Osteoblast (primary cell): ENCODE measurements at regions not wholly inside any gene's neighbourhood (a gene's known extent, or its start where the extent isn't known, plus 50 kb on each side); places are given as distances from the start of the nearest gene placed in this dataset.

Source experiments
- DNase-seq: peaks from one replicate; pipeline ENCODE4 v3.0.0; 2011; ENCODE audit warnings: low spot score, mixed read lengths; ENCODE audit not compliant: insufficient read length; ENCODE audit errors: missing footprints
- H2AFZ ChIP-seq: 2 replicates; pipeline ENCODE4 v1.6.0; 2011; ENCODE audit warnings: mild to moderate bottlenecking, low read length
- H3K27ac ChIP-seq: 2 replicates; pipeline ENCODE4 v1.5.1; 2011; ENCODE audit warnings: mild to moderate bottlenecking, low read depth, low read length, moderate library complexity
- H3K27me3 ChIP-seq: 2 replicates; pipeline ENCODE4 v1.6.0; 2012; ENCODE audit warnings: mild to moderate bottlenecking, control low read depth, inconsistent platforms, low read length, moderate library complexity; ENCODE audit not compliant: insufficient read depth
- H3K36me3 ChIP-seq: 2 replicates; pipeline ENCODE4 v1.5.1; 2011; ENCODE audit warnings: mild to moderate bottlenecking, low read length, control low read depth, moderate library complexity; ENCODE audit not compliant: insufficient read depth
- H3K4me1 ChIP-seq: 2 replicates; pipeline ENCODE4 v1.5.1; 2011; ENCODE audit warnings: mild to moderate bottlenecking, low read length, control low read depth, moderate library complexity; ENCODE audit not compliant: insufficient read depth
- H3K4me2 ChIP-seq: 2 replicates; pipeline ENCODE4 v1.6.0; 2011; ENCODE audit warnings: mild to moderate bottlenecking, low read length; ENCODE audit not compliant: insufficient read depth
- H3K4me3 ChIP-seq: fragments of 200-600 bp; sonication (generic); 3 replicates; pipeline ENCODE4 v1.5.1; 2012; ENCODE audit warnings: mild to moderate bottlenecking, low read length, inconsistent platforms; ENCODE audit not compliant: insufficient read depth
- H3K79me2 ChIP-seq: 2 replicates; pipeline ENCODE4 v1.6.0; 2012; ENCODE audit warnings: mild to moderate bottlenecking, low read length, control low read depth, inconsistent platforms; ENCODE audit not compliant: insufficient read depth
- H3K9me3 ChIP-seq: 2 replicates; pipeline ENCODE4 v1.5.1; 2011; ENCODE audit warnings: low read depth, low read length, control low read depth
- H4K20me1 ChIP-seq: 2 replicates; pipeline ENCODE4 v1.6.0; 2012; ENCODE audit warnings: mild to moderate bottlenecking, low read length, control low read depth; ENCODE audit not compliant: insufficient read depth
- TF ChIP-seq, protein P1 (sequence below): IDR thresholded peaks from 2 replicates; pipeline ENCODE4 v1.5.1; 2011; ENCODE audit warnings: mild to moderate bottlenecking, low read depth, low read length, moderate library complexity; ENCODE audit errors: extremely low read depth

DNA sequence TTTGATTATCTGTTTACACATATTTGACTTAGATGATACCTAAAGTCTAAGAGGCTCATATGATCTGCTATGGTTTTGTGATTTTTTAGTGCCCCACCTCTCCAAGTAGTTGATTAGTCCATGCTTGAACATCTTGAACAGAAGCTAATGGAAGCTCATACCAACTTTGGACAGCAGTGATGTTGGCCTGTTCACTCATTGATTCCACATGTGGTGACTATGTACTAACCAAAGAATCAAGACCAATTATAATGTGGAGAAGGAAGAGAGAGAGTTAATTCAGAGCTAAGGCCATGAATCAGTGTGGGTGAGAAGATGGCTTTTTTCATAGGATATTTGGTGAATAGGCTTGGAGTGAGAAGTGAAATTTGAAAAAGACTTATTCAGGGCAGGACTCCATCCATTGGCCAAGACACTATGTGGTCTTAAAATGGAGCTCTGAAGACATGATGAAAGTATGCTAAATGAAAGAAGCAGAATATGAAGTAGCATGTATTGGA lies 178.3 kb upstream of the TWIST2 start:
- no peak overlapping the region for H3K4me2 ChIP-seq
- H3K27me3 ChIP-seq, result peaks cover 11% of the 10 kb centered on the region
- no peaks in the 10 kb centered on the region for H3K9me3 ChIP-seq
- H2AFZ ChIP-seq, result no peak overlapping the region
- no peaks in the 10 kb centered on the region for H3K4me1 ChIP-seq
- no peak overlapping the region for H3K27ac ChIP-seq
- H3K79me2 ChIP-seq, result no peaks in the 10 kb centered on the region
- TF ChIP-seq, protein P1, sequence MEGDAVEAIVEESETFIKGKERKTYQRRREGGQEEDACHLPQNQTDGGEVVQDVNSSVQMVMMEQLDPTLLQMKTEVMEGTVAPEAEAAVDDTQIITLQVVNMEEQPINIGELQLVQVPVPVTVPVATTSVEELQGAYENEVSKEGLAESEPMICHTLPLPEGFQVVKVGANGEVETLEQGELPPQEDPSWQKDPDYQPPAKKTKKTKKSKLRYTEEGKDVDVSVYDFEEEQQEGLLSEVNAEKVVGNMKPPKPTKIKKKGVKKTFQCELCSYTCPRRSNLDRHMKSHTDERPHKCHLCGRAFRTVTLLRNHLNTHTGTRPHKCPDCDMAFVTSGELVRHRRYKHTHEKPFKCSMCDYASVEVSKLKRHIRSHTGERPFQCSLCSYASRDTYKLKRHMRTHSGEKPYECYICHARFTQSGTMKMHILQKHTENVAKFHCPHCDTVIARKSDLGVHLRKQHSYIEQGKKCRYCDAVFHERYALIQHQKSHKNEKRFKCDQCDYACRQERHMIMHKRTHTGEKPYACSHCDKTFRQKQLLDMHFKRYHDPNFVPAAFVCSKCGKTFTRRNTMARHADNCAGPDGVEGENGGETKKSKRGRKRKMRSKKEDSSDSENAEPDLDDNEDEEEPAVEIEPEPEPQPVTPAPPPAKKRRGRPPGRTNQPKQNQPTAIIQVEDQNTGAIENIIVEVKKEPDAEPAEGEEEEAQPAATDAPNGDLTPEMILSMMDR, result no peak
- H3K4me3 ChIP-seq, result no peak overlapping the region
- H3K36me3 ChIP-seq, result no peaks in the 10 kb centered on the region
- DNase-seq, result no peak
- no peaks in the 10 kb centered on the region for H4K20me1 ChIP-seq

DNA sequence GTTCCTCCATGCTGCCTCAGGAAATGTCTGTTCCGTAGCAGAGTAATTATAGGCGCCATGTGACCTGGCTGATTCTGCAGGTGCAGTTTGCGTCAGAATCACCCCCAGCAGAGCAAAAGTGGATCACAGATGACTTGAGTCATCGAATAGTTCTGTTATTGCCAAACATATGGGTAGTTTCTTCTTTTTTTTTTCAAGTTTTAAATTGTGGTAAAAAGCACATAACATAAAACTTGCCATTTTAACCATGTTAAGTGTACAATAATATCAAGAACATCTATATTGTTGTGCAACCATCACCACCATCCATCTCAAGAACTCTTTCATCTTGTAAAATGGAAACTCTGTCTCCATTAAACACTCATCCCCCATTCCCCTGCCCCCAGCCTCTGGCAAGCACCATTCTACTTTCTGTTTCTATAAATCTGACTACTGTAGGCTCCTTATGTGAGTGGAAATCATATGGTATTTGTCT lies 177.7 kb upstream of the TWIST2 start:
- Histone ChIP-seq H4K20me1 (no peaks in the 10 kb centered on the region), H3K27me3 (peaks cover 11% of the 10 kb centered on the region), H3K36me3 (no peaks in the 10 kb centered on the region), H3K79me2 (no peaks in the 10 kb centered on the region), H3K9me3 (no peaks in the 10 kb centered on the region), H3K4me3 (no peak overlapping the region), H3K27ac (no peak overlapping the region), H3K4me2 (no peak overlapping the region), H3K4me1 (no peaks in the 10 kb centered on the region), H2AFZ (no peak overlapping the region)
- TF ChIP-seq, protein P1, result no peak
- DNase-seq, result no peak

DNA sequence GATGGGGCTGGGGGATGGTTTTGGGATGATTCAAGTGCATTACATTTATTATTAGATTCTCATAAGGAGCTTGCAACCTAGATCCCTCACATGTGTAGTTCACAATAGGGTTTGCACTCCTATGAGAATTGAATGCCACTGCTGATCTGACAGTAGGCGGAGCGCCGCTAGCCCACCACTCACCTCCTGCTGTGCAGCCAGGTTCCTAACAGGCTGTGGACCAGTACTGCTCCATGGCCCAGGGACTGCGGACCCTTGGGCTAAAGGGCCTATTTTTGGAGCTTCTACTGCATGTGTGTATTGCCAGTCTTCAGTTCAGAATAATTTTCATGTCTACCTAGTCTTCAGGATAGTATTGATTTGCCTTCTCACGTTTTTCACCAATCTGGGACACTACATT lies 165.3 kb upstream of the TWIST2 start:
- TF ChIP-seq, protein P1, result no peak
- no peak for DNase-seq
- Histone ChIP-seq H3K4me2 (no peak overlapping the region), H3K79me2 (no peaks in the 10 kb centered on the region), H2AFZ (no peak overlapping the region), H4K20me1 (no peaks in the 10 kb centered on the region), H3K27me3 (peaks cover 7% of the 10 kb centered on the region), H3K9me3 (no peaks in the 10 kb centered on the region), H3K4me1 (peaks cover 14% of the 10 kb centered on the region), H3K36me3 (no peaks in the 10 kb centered on the region), H3K27ac (no peak overlapping the region), H3K4me3 (no peak overlapping the region)

DNA sequence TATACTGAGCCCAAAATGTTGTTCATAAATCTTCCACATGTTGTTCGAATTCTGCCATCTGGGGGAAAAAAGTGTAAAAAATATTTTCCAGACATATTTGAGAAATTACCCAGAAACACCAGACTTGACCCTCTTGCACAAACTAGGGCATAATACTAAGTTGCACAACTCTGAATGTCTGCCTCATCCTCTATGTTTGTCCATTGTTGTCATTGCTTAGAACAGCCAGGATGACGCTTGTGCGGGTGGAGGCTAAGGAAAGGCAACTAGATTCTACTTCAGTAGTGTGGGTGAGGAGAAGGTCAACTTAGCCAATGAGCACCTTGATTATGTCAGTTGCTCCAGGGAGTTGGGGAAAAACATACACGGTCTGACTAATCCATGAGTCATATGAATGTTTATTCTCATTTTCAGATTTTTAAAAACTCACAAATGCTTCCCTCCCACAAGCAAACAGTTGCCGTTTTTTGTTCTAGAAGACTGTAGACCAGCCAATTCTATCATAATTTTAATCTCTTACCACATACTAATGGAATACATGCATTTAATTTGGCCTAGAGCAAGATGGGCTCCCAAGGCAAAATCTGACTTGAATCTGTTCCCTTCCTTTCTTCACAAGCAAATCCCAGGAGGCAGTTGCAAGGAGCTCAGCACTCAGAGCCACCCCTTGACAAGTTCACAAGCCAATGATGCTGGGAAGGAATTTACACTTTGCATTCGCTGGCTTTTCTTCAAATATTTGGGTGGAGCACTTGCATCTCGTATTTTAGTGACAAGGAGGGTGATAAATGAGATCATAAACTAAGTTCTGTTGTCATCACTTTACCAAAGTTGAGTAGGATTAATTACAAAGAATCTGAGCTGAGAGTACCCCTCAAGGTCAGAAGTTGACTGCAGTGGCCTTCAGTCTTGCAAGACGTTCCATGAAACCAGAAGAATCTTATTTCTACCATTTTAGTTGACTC lies 163.2 kb upstream of the TWIST2 start:
- H3K4me3 ChIP-seq, result no peak overlapping the region
- H3K9me3 ChIP-seq, result no peaks in the 10 kb centered on the region
- no peaks in the 10 kb centered on the region for H4K20me1 ChIP-seq
- no peaks in the 10 kb centered on the region for H3K79me2 ChIP-seq
- peak; percentile 90 for DNase-seq
- H3K4me2 ChIP-seq, result peak overlapping the region; percentile 49
- peaks cover 14% of the 10 kb centered on the region for H3K4me1 ChIP-seq
- no peak overlapping the region for H2AFZ ChIP-seq
- H3K36me3 ChIP-seq, result no peaks in the 10 kb centered on the region
- peak overlapping the region; percentile 68 for H3K27ac ChIP-seq
- TF ChIP-seq, protein P1, result no peak
- peaks cover 18% of the 10 kb centered on the region for H3K27me3 ChIP-seq
